NCI-H1930 (cell line): ENCODE measurements at regions not wholly inside any gene's neighbourhood (a gene's known extent, or its start where the extent isn't known, plus 50 kb on each side); places are given as distances from the start of the nearest gene placed in this dataset.

Source experiments
- DNase-seq, 2 experiments: peaks; one replicate each; lab custom pipeline; 2025; lab: John Stamatoyannopoulos, UW

GRCh38 chr14:97443412-97443811, 646.2 kb downstream of the VRK1 start:
- DNase-seq, result no peak

GRCh38 chr14:97444248-97444647, 647.1 kb downstream of the VRK1 start:
- no peak for DNase-seq

DNA sequence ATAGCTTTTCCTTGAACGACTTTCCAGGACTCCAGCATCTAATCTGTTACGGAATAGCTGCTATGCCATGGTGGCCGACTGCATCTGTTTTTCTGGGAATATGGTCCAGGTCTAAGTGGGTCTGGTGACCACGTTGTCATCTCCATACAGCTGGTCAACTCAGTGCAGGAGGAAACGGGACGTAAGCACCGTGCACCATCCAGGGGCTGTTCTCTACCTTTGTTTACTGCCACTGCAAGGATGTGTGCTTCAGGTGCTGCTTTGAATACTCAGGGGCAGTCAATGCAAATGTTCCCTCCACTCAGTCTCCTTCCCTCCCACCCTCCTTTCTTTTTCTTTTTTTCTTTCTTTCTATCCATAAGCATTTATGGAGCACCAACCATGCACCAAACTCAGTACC, 648.2 kb downstream of the VRK1 start:
- no peak for DNase-seq

- DNase-seq, result no peak
These were observed 648.9 kb downstream of the VRK1 start for GRCh38 chr14:97446087-97446486.

- DNase-seq, result no peak
These were observed 655.1 kb downstream of the VRK1 start for GRCh38 chr14:97452314-97452713.

DNA sequence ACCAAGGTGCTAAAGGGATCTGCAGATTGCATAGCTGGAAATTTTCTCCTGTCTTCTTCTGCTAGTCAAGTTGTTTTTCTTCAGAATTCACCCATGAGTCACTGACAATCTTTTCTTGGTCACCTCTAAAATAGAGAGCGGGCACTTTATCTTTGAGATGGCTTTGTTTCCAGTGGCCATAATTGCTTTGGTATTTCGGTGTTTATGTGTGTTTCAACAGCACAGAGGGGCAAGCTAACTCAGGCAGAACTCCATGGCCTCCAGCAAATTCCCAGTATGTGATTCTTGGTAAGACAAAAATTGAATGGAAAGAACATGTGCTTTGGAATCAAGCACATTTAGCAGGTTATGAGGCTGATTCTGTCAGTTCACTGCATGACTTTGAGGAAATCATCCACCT, 656.8 kb downstream of the VRK1 start:
- DNase-seq, result no peak

GRCh38 chr14:97456462-97456861, 659.3 kb downstream of the VRK1 start:
- no peak for DNase-seq

DNA sequence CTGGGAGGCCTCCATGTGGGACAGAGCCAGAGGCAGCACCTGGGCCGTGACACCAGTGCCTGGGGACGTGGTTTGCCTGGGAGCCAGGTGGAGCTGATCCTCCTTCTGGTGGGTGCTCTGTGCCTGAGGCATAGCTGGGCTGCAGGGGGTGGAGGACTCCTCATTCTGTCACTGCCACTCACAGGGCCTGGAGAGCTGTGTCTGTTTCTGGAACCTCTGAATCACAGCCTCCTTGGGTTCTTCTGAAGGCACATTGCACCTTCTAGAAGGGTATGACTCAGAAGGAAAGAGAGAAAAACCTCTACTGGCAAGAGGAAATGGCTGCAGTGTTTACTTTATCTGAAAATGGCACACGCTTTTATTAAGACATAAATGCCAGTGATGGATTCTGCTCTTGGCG, 659.8 kb downstream of the VRK1 start:
- no peak for DNase-seq

DNA sequence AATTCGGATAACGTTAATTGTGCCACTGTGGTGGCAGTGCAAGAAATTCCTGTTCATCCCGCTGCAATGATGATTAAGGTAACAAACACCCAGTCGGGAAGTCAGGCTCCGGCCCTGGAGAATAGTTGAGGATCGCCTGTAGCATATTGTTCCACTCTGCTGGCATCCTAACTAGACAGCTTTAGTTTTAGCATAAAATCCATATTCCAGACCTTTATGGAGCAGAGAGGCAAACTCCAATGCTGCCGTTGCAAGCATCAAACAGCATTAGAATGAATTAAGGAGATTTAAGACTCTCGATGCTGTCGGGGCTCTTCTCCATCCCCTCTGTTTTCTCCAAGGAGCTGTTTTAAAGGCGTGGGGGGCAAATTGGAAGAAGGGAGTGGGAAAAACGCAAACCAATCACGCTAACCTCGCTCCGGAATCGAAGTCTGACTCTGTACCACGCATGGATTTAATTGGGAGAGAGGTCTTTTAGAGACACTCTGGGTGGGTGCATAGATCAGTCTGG, 660.4 kb downstream of the VRK1 start:
- DNase-seq, result no peak

DNA sequence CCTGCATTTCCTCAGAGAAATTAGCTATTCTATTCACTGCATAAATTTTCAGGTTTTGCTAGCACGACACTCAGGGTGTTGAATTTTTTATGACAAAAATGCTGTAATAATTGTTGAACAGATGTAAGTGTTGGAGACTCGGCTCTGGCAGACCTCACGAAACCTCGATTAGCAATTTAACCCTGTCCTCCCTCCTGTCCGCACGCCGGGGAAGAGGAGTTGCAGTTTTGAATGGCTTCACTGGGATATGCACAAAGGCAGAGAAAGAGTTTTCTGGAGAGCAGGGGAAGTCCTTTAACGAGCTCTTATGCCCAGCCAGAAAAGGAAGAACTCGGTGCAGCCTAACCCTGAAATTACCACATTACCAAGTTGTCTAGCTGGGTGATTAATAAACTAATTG, 661.1 kb downstream of the VRK1 start:
- no peak for DNase-seq

GRCh38 chr14:97458661-97459579, 661.7 kb downstream of the VRK1 start:
- no peak for DNase-seq

- DNase-seq, result no peak
These were observed 664.9 kb downstream of the VRK1 start for GRCh38 chr14:97462081-97462480.

GRCh38 chr14:97468220-97468619, 671.0 kb downstream of the VRK1 start:
- no peak for DNase-seq

GRCh38 chr14:97477353-97477752, 680.2 kb downstream of the VRK1 start:
- no peak for DNase-seq

DNA sequence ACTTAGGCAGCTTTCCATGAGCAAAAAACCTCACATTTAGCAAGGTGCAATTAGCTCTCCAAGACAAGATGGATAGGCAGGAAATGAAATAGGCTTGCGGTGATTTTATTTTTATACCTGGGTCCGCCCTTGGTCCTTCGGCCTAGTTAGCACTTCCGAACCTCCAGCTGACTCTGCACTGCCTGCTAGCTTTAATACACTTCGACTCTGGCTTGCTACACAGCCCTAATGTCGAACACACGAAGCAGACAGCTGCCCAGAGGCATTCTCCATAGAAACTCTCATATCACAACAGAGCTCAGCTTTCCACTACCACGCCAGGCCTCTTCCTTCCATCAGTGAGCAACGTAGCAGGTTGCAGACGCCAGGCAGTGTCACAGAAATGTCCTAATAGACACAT, 688.0 kb downstream of the VRK1 start:
- DNase-seq, result no peak

GRCh38 chr14:97486601-97487120, 689.5 kb downstream of the VRK1 start:
- no peak for DNase-seq

GRCh38 chr14:97489750-97490149, 692.6 kb downstream of the VRK1 start:
- DNase-seq, result no peak

- DNase-seq, result no peak
These were observed 693.4 kb downstream of the VRK1 start for GRCh38 chr14:97490521-97491070.

GRCh38 chr14:97491697-97492096, 694.5 kb downstream of the VRK1 start:
- no peak for DNase-seq

DNA sequence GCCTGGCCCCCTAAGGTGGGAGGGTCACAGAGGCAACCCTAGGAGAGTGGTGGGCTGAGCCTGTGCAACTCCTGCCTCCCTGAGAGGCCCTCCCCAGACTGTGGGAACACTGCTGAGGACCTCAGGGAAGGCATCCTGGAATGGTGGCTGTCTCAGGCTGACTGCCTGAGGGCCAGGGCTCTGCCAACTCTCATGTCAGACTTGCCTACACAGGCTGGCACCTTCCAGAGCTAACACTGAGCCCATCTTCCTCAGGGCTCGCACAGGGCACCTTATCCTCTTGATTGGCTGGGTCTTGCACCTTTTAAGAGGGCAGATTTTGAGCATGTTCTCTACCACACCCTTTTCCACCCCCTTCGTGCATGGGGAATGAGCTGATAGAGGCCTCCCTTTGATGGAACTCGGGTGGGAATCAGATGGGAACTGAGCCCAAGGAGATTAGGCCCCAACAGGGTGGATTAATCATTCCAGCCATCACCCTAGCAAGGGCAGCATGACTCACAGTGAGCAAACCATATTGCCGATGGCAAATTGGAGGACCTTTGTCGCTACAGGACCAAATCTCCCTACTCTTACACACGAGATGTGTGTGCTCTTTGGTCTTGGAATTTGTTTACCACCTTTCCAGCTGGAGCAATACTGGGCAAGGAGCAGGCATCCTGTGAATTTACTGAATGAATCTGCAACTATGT, 702.8 kb downstream of the VRK1 start:
- no peak for DNase-seq

DNA sequence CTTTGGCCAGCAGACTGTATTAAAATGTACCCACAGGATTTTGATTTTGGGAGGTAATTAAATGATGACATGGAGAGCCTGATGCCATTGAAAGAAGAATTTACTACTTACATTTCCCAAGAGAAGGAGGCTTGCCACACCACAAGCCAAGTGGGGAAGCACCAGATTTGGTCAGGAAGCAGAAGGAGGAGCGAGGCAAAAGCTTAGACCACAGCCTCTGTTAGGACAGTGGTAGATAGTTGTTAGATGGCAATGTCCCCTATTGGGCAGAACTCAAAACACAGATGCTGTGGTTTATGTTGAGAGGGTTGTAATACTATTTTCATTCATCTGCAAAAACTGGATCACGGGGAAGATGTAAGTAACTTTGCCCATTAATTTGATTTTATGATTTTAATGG, 709.4 kb downstream of the VRK1 start:
- no peak for DNase-seq

- DNase-seq, result no peak
These were observed 716.7 kb downstream of the VRK1 start for GRCh38 chr14:97513891-97514290.
